ENCODE measurements at regions not wholly inside any gene's neighbourhood (a gene's known extent, or its start where the extent isn't known, plus 50 kb on each side); places are given as distances from the start of the nearest gene placed in this dataset.

GRCh38 chrX:8297766-8298165 is 126.7 kb upstream of the VCX2 start:
- TF ChIP-seq POLR2A (IDR thresholded peaks at IDR 0.05) (no peak), CTCF (IDR thresholded peaks at IDR 0.05) (no peak), EP300 (IDR thresholded peaks at IDR 0.05) (no peak), POLR2AphosphoS5 (IDR thresholded peaks at IDR 0.05) (no peak)

Measured in upper lobe of left lung (tissue), 4 donors.